GM19372 (cell line): ENCODE measurements at regions not wholly inside any gene's neighbourhood (a gene's known extent, or its start where the extent isn't known, plus 50 kb on each side); places are given as distances from the start of the nearest gene placed in this dataset.

Experiments used
- ATAC-seq: cut with Tn5 transposase; IDR thresholded peaks from one replicate; pipeline ENCODE4 v1.9.1; 2021; ENCODE audit warnings: mild to moderate bottlenecking, low read depth, moderate library complexity; ENCODE audit not compliant: unreplicated experiment

DNA sequence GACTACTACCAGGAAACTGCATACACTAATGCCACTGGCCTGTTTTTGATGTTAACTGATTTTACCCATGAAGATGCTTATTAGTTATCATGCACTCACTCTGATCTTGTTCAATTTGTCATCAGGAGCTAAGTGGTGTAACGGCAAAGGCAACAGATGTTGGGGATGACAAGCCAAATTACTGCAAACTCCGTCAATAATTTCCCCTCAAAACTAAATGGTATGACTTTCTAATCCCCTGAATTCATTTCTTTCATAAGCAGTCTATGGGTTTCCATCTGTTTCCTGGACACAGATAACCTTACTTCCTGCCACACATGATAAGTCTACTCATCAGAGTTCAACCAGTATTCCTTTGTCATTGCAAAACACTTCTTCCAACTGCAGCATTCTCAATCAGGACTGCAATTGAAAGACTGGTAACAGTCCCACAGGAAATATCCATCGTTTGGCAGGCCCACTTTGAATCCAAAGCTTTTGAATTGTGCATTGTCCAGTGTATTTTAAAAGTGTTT lies 96.2 kb upstream of the SMC2 start:
- no peak for ATAC-seq

DNA sequence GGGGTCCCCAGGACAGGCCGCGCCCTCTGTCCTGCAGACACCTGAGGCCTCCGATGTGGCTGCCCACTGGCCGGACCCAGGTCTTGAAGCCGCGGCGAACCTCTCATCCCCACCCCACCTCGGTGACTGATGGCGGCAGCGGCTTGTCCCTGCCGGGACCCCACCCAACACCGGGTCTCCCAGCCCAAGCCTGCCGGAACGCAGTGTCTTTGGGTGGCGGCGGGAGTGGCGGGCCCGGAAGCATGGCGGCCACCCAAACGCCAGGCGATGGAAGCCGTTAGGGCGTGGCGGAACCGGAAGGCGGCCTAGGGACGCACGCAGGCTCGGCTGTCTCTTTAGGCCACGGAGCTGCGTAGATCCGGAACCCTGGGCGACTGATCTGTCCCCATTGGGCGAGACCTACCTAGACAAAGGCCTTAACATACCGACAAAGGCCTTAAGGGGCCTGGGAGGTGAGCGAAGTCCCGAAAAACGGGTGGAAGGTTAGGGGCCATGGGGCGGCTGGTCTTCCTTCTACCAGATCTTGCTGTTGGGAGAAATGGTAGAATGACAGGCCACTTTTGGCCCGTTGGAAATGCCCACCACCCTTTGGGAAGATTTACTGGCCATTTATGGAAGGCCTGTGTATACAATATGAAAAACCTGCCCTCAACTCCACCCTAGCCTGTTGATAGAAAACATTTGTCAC lies 94.6 kb upstream of the SMC2 start:
- no peak for ATAC-seq

- no peak for ATAC-seq
Measured at GRCh38 chr9:104009826-104010225, 84.3 kb upstream of the SMC2 start.

- no peak for ATAC-seq
Measured at GRCh38 chr9:104022083-104022482, 72.0 kb upstream of the SMC2 start.

DNA sequence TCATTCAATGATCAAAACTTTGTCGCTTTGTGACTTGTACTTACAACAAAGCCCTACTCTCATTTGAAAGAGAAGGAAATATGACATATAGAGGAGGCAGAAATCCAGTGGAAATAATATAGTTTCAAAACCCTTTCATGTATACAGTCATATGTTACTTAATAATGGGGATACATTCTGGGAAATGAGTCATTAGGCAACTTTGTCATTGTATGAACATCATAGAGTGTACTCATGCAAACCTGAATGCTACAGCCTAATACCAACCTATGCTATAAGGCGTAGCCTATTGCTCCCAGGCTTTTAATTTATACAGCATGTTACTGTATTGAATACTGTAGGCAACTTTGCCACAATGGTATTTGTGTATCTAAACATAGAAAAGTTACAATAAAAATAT lies 69.0 kb upstream of the SMC2 start:
- ATAC-seq = no peak

GRCh38 chr9:104025945-104026344 lies 68.2 kb upstream of the SMC2 start:
- no peak for ATAC-seq

DNA sequence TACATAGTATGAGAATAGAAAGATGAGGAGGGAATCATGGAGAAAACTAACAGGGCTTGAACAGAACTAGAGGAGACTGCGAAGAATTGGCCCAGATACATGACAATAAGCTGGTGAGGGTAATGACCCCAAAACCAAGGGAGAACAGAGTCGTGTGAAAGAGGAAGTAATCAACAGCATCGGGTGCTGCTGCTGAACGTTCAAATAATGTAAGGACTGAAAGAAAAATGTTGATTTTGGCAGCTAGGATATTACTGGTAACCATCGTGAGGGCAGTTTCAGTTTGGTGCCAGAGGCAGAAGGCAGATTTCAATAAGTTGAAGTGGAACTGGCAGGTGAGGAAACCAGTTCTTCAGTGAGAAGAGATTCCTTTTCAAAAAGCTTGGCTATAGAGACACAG lies 66.8 kb upstream of the SMC2 start:
- ATAC-seq = no peak

- no peak for ATAC-seq
Measured at GRCh38 chr9:104028827-104029226, 65.3 kb upstream of the SMC2 start.
